HepG2 (cell line): ENCODE measurements at regions not wholly inside any gene's neighbourhood (a gene's known extent, or its start where the extent isn't known, plus 50 kb on each side); places are given as distances from the start of the nearest gene placed in this dataset.
A peak's percentile ranks its signal among the peaks of the same experiment; 100 is the strongest.

Experiments
- ATAC-seq: fragments of 200-7000 bp; cut with Tn5 transposase; 3 replicates; pipeline ENCODE4 v1.9.1; 2020; ENCODE audit warnings: mild to moderate bottlenecking, moderate library complexity
- BruUV-seq: library from RNA; stranded (reverse); fragments of 400-500 nt; replicated peaks from 2 replicates; lab custom pipeline; 2021; lab: Mats Ljungman, UMichigan
- CTCF ChIA-PET: fragments of 300-600 bp; formaldehyde crosslinking; extraction: SDS; loops from one replicate; lab custom pipeline; 2021; ENCODE audit warnings: low total read pairs, inconsistent platforms, low intra/inter-chr PET ratio; lab: Yijun Ruan, JAX
- POLR2A ChIA-PET: fragments of 350-600 bp; sonication (Branson Sonifier 250); formaldehyde crosslinking; loops from one replicate; lab custom pipeline; 2020; ENCODE audit warnings: antibody characterized with exemption, inconsistent platforms; lab: Yijun Ruan, JAX
- DNase-seq: peaks from one replicate; pipeline ENCODE4 v3.0.0-alpha.2; 2015; ENCODE audit warnings: low spot score
- FAIRE-seq: peaks from 3 replicates; lab custom pipeline; 2011; peaks lifted over from hg19 to GRCh38; lab: Jason Lieb, UNC
- H2AFZ ChIP-seq: one replicate; pipeline ENCODE4 v1.6.1; 2011; ENCODE audit warnings: low read length, inconsistent platforms
- H3K27ac ChIP-seq: fragments of 300-600 bp; 3 replicates; pipeline ENCODE4 v1.8.0; 2011; ENCODE audit warnings: mixed run types, mild to moderate bottlenecking, mixed read lengths, low read length, inconsistent platforms; ENCODE audit not compliant: insufficient read depth; ENCODE audit errors: extremely low read length
- H3K27me3 ChIP-seq, 2 experiments: fragments of 200-600 bp in 1 of 2; 2 replicates in 1 of 2; 3 replicates in 1 of 2; pipeline versions ENCODE4 v1.6.0 to v1.8.0; 2011; ENCODE audit warnings: low read length in 2 of 2, mild to moderate bottlenecking in 2 of 2, moderate library complexity in 2 of 2, inconsistent platforms in 1 of 2; ENCODE audit not compliant: insufficient read depth in 2 of 2, control insufficient read depth in 1 of 2
- H3K36me3 ChIP-seq, 2 experiments: fragments of 200-600 bp in 1 of 2; replicated peaks in 1 of 2; 2 replicates in 1 of 2; 3 replicates in 1 of 2; pipeline versions ENCODE4 v1.5.1 to v1.8.0; 2011; ENCODE audit warnings: low read length in 2 of 2, inconsistent platforms in 1 of 2; ENCODE audit not compliant: insufficient read depth in 2 of 2, control insufficient read depth in 1 of 2
- H3K4me1 ChIP-seq: 2 replicates; pipeline ENCODE4 v1.5.1; 2012; ENCODE audit warnings: low read length, inconsistent platforms; ENCODE audit not compliant: insufficient read depth
- H3K4me2 ChIP-seq: 2 replicates; pipeline ENCODE4 v1.6.0; 2011; ENCODE audit warnings: low read depth, low read length, inconsistent platforms
- H3K4me3 ChIP-seq, 3 experiments: fragments of 200-600 bp in 1 of 3; sonication (generic), shearing (Covaris generic) in 1 of 3; replicated peaks in 1 of 3; 2 replicates each; pipeline ENCODE4 v1.5.1; 2011 to 2016; ENCODE audit warnings: low read length in 3 of 3, inconsistent platforms in 2 of 3, low read depth in 2 of 3, mild to moderate bottlenecking in 2 of 3, control low read depth in 1 of 3, mixed read lengths in 1 of 3; ENCODE audit not compliant: insufficient read depth in 1 of 3
- H3K79me2 ChIP-seq: one replicate; pipeline ENCODE4 v1.6.1; 2011; ENCODE audit warnings: low read length, inconsistent platforms; ENCODE audit not compliant: insufficient read depth
- H3K9ac ChIP-seq: 2 replicates; pipeline ENCODE4 v1.6.0; 2011; ENCODE audit warnings: mild to moderate bottlenecking, low read depth, low read length, inconsistent platforms; ENCODE audit not compliant: insufficient read depth
- H3K9me3 ChIP-seq: 2 replicates; pipeline ENCODE4 v1.5.1; 2012; ENCODE audit warnings: mild to moderate bottlenecking, low read length
- H4K20me1 ChIP-seq: 2 replicates; pipeline ENCODE4 v1.6.0; 2011; ENCODE audit warnings: inconsistent platforms, mild to moderate bottlenecking, low read length, moderate library complexity; ENCODE audit not compliant: insufficient read depth
- MLX ChIP-seq: IDR thresholded peaks from 2 replicates; pipeline ENCODE4 v1.6.1; 2016
- MTA3 ChIP-seq: sonication (generic); formaldehyde crosslinking; IDR thresholded peaks from 2 replicates; pipeline ENCODE4 v1.4.0; 2020; ENCODE audit warnings: missing genetic modification reagents
- NR0B2 ChIP-seq: sonication (generic); formaldehyde crosslinking; IDR thresholded peaks from 2 replicates; pipeline ENCODE4 v1.4.0; 2020; ENCODE audit warnings: mild to moderate bottlenecking, missing genetic modification reagents
- PAXIP1 ChIP-seq: sonication (generic); formaldehyde crosslinking; conservative IDR thresholded peaks from 2 replicates; pipeline ENCODE4 v1.4.0; 2020; ENCODE audit warnings: mild to moderate bottlenecking, missing genetic modification reagents, moderate library complexity
- SRF ChIP-seq: IDR thresholded peaks from 2 replicates; pipeline ENCODE4 v1.6.1; 2011; ENCODE audit warnings: mild to moderate bottlenecking, low read depth, low read length, moderate library complexity
- SYNCRIP ChIP-seq: fragments of 200-400 bp; formaldehyde crosslinking; IDR thresholded peaks from 2 replicates; pipeline ENCODE4 v1.6.1; 2018; ENCODE audit warnings: mild to moderate bottlenecking, low read depth, low read length; ENCODE audit not compliant: insufficient read depth
- THAP8 ChIP-seq: sonication (generic); formaldehyde crosslinking; IDR thresholded peaks from 2 replicates; pipeline ENCODE4 v1.5.1; 2020; ENCODE audit warnings: missing genetic modification reagents, mild to moderate bottlenecking, borderline replicate concordance
- TRIM22 ChIP-seq: fragments of 450-650 bp; IDR thresholded peaks from 2 replicates; pipeline ENCODE4 v1.6.1; 2017
- ZKSCAN1 ChIP-seq: fragments of 150-350 bp; IDR thresholded peaks from 2 replicates; pipeline ENCODE4 v1.6.1; 2014; ENCODE audit warnings: low read length
- ZNF354B ChIP-seq: sonication (generic); formaldehyde crosslinking; IDR thresholded peaks from 2 replicates; pipeline ENCODE4 v1.8.0; 2022; ENCODE audit warnings: mild to moderate bottlenecking, missing genetic modification reagents
- ZNF570 ChIP-seq: sonication (generic); formaldehyde crosslinking; IDR thresholded peaks from 2 replicates; pipeline ENCODE4 v1.4.0; 2020; ENCODE audit warnings: mild to moderate bottlenecking, missing genetic modification reagents, borderline replicate concordance
- ZNF775 ChIP-seq: sonication (generic); formaldehyde crosslinking; IDR thresholded peaks from 2 replicates; pipeline ENCODE4 v1.4.0; 2020; ENCODE audit warnings: missing genetic modification reagents, mild to moderate bottlenecking, moderate library complexity, borderline replicate concordance
- WGBS: methylation state at CpG from one replicate; pipeline ENCODE4 v1.1.6; 2017; ENCODE audit warnings: low lambda C conversion rate; 5-methylcytosine and 5-hydroxymethylcytosine counted together
- in situ Hi-C: cut with HindIII; loops from 2 replicates; pipeline ENCODE4 v1.10.0; 2017; ENCODE audit warnings: low pct_unique_long_range_greater_than_20kb; ENCODE audit not compliant: extremely low pct_ligation_motif_present
- intact Hi-C: fragments of 100-400 bp; cut with micrococcal nuclease; formaldehyde crosslinking; loops from one replicate; pipeline ENCODE4 v1.10.0; 2022; ENCODE audit not compliant: unreplicated experiment

GRCh38 chr3:145190138-145190537 lies 970.8 kb downstream of the PLOD2 start:
- ChIA-PET CTCF (no interaction called here), POLR2A (no interaction called here)
- no peaks in the 10 kb centered on the region for H3K27me3 ChIP-seq
- no peak overlapping the region for H2AFZ ChIP-seq
- BruUV-seq: no TSS peak
- no peaks in the 10 kb centered on the region for H3K9me3 ChIP-seq
- no peak for ATAC-seq
- H3K4me2 ChIP-seq: no peak overlapping the region
- intact Hi-C loops (no loop called here), in situ Hi-C loops (no loop called here)
- no peak overlapping the region for H3K27ac ChIP-seq
- no peak for FAIRE-seq
- H4K20me1 ChIP-seq: no peaks in the 10 kb centered on the region
- WGBS: 57% methylated on average over 2 of the region's 2 CpGs
- TF ChIP-seq ZKSCAN1 (no peak), MTA3 (CRISPR knock-in tag) (no peak), ZNF354B (CRISPR knock-in tag) (no peak), SYNCRIP (no peak), SRF (peak; percentile 58; the same call in 1 of the 2 replicates), ZNF570 (CRISPR knock-in tag) (no peak), NR0B2 (no peak), MLX (no peak)
- H3K36me3 ChIP-seq: no peaks in the 10 kb centered on the region
- H3K4me1 ChIP-seq: peaks cover 33% of the 10 kb centered on the region
- no peak overlapping the region for H3K4me3 ChIP-seq
- no peak overlapping the region for H3K9ac ChIP-seq
- H3K79me2 ChIP-seq: no peaks in the 10 kb centered on the region
- DNase-seq: no peak

GRCh38 chr3:145190761-145191160 lies 970.2 kb downstream of the PLOD2 start:
- in situ Hi-C loops (no loop called here), intact Hi-C loops (no loop called here)
- Histone ChIP-seq H2AFZ (no peak overlapping the region), H3K4me1 (peaks cover 33% of the 10 kb centered on the region), H3K27me3 (no peaks in the 10 kb centered on the region), H3K36me3 (no peaks in the 10 kb centered on the region), H3K27ac (no peak overlapping the region), H3K9ac (no peak overlapping the region), H3K4me3 (no peak overlapping the region), H3K9me3 (no peaks in the 10 kb centered on the region), H4K20me1 (no peaks in the 10 kb centered on the region), H3K4me2 (no peak overlapping the region), H3K79me2 (no peaks in the 10 kb centered on the region)
- ATAC-seq (no peak), FAIRE-seq (no peak), DNase-seq (no peak)
- ChIA-PET CTCF (no interaction called here), POLR2A (no interaction called here)
- no TSS peak for BruUV-seq
- WGBS: 15% methylated on average over 1 of the region's 1 CpG
- TF ChIP-seq TRIM22: no peak
- TF ChIP-seq ZNF775 (CRISPR knock-in tag): no peak
- no peak for TF ChIP-seq THAP8 (CRISPR knock-in tag)
- TF ChIP-seq PAXIP1 (CRISPR knock-in tag): no peak
